Liver (tissue), 8 donors: ENCODE measurements at regions not wholly inside any gene's neighbourhood (a gene's known extent, or its start where the extent isn't known, plus 50 kb on each side); places are given as distances from the start of the nearest gene placed in this dataset.
A peak's percentile ranks its signal among the peaks of the same experiment; 100 is the strongest.

ENCODE experiments used
- DNase-seq: peaks from one replicate; pipeline ENCODE4 v3.0.0-alpha.2; 2017; ENCODE audit warnings: low spot score
- H3K27ac ChIP-seq, 2 donors: one replicate each; pipeline ENCODE4 v1.7.0; 2013; ENCODE audit warnings: inconsistent platforms in 2 of 2, low read length in 2 of 2, control low read depth in 1 of 2, low read depth in 1 of 2, mild to moderate bottlenecking in 1 of 2
- H3K27me3 ChIP-seq, 4 donors: one replicate each; pipeline versions ENCODE4 v1.6.1 to v1.7.0; 2013; ENCODE audit warnings: low read length in 3 of 4, inconsistent platforms in 1 of 4, mild to moderate bottlenecking in 1 of 4, moderate library complexity in 1 of 4; ENCODE audit not compliant: control insufficient read depth in 4 of 4, insufficient read depth in 4 of 4
- H3K36me3 ChIP-seq, 4 donors: one replicate each; pipeline versions ENCODE4 v1.6.1 to v1.7.0; 2013; ENCODE audit warnings: low read length in 3 of 4, mild to moderate bottlenecking in 3 of 4, low read depth in 1 of 4, moderate library complexity in 1 of 4; ENCODE audit not compliant: control insufficient read depth in 4 of 4, insufficient read depth in 3 of 4
- H3K4me1 ChIP-seq, 4 donors: one replicate each; pipeline versions ENCODE4 v1.6.1 to v1.7.0; 2013; ENCODE audit warnings: low read length in 3 of 4, mild to moderate bottlenecking in 3 of 4, moderate library complexity in 1 of 4; ENCODE audit not compliant: control insufficient read depth in 4 of 4, insufficient read depth in 4 of 4
- H3K4me3 ChIP-seq, 3 donors: one replicate each; pipeline versions ENCODE4 v1.6.1 to v1.7.0; 2013; ENCODE audit warnings: low read length in 3 of 3, control low read depth in 1 of 3, low read depth in 1 of 3, mild to moderate bottlenecking in 1 of 3
- H3K9ac ChIP-seq, 2 donors: one replicate each; pipeline ENCODE4 v1.7.0; 2013; ENCODE audit warnings: low read length in 2 of 2, mild to moderate bottlenecking in 2 of 2, moderate library complexity in 2 of 2, control low read depth in 1 of 2, low read depth in 1 of 2
- H3K9me3 ChIP-seq, 4 donors: one replicate each; pipeline versions ENCODE4 v1.6.1 to v1.7.0; 2013; ENCODE audit warnings: low read length in 3 of 4; ENCODE audit not compliant: control insufficient read depth in 4 of 4
- CTCF ChIP-seq: fragments of 150-350 bp; IDR thresholded peaks from 2 replicates; pipeline ENCODE4 v1.5.1; 2017; ENCODE audit warnings: improper control_type of control experiment, low read depth, low read length; ENCODE audit not compliant: missing input control
- EGR1 ChIP-seq, 2 donors: IDR thresholded peaks; 2 replicates each; pipeline ENCODE4 v1.6.1; 2016 to 2018; ENCODE audit warnings: antibody characterized with exemption in 2 of 2, low read depth in 2 of 2
- FOXA1 ChIP-seq: IDR thresholded peaks from 2 replicates; pipeline ENCODE4 v1.6.1; 2016; ENCODE audit warnings: antibody characterized with exemption
- GABPA ChIP-seq, 2 donors: IDR thresholded peaks in 1 of 2; conservative IDR thresholded peaks in 1 of 2; 2 replicates each; pipeline ENCODE4 v1.6.1; 2016; ENCODE audit warnings: antibody characterized with exemption in 2 of 2, mild to moderate bottlenecking in 1 of 2, moderate library complexity in 1 of 2
- HNF4A ChIP-seq, 2 donors: conservative IDR thresholded peaks; 2 replicates each; pipeline ENCODE4 v1.6.1; 2016; ENCODE audit warnings: antibody characterized with exemption in 2 of 2, mild to moderate bottlenecking in 2 of 2
- HNF4G ChIP-seq: IDR thresholded peaks from 2 replicates; pipeline ENCODE4 v1.6.1; 2016; ENCODE audit warnings: antibody characterized with exemption
- JUND ChIP-seq, 2 donors: IDR thresholded peaks; 2 replicates each; pipeline ENCODE4 v1.6.1; 2016; ENCODE audit warnings: antibody characterized with exemption in 2 of 2
- NR2F2 ChIP-seq: IDR thresholded peaks from 2 replicates; pipeline ENCODE4 v1.6.1; 2016; ENCODE audit warnings: antibody characterized with exemption
- RAD21 ChIP-seq, 2 donors: IDR thresholded peaks; 2 replicates each; pipeline ENCODE4 v1.6.1; 2016; ENCODE audit warnings: antibody characterized with exemption in 2 of 2, mild to moderate bottlenecking in 2 of 2
- SP1 ChIP-seq: IDR thresholded peaks from 2 replicates; pipeline ENCODE4 v1.6.1; 2018; ENCODE audit warnings: antibody characterized with exemption, mild to moderate bottlenecking
- TAF1 ChIP-seq: conservative IDR thresholded peaks from 2 replicates; pipeline ENCODE4 v1.6.1; 2016; ENCODE audit warnings: antibody characterized with exemption, mild to moderate bottlenecking
- YY1 ChIP-seq: IDR thresholded peaks from 2 replicates; pipeline ENCODE4 v1.6.1; 2016; ENCODE audit warnings: antibody characterized with exemption, mild to moderate bottlenecking
- WGBS: extraction: QIAGEN DNeasy Blood & Tissue Kit; methylation state at CpG from one replicate; pipeline ENCODE4 v1.1.7; 2013; 5-methylcytosine and 5-hydroxymethylcytosine counted together
- TF ChIP-seq, protein P1 (sequence below): IDR thresholded peaks from 2 replicates; pipeline ENCODE4 v1.6.1; 2016; ENCODE audit warnings: antibody characterized with exemption
- TF ChIP-seq, protein P2 (sequence below): IDR thresholded peaks from 2 replicates; pipeline ENCODE4 v1.6.1; 2016; ENCODE audit warnings: antibody characterized with exemption
- TF ChIP-seq, protein P3 (sequence below): IDR thresholded peaks from 2 replicates; pipeline ENCODE4 v1.6.1; 2016; ENCODE audit warnings: antibody characterized with exemption
- TF ChIP-seq, protein P4 (sequence below): IDR thresholded peaks from 2 replicates; pipeline ENCODE4 v1.6.1; 2016; ENCODE audit warnings: antibody characterized with exemption, mild to moderate bottlenecking
- donor health status: healthy.
- donor health status: healthy.
- donor health status: healthy.
- donor health status: healthy.
- donor health status: healthy.

GRCh38 chr1:67589519-67590233 lies 95.3 kb upstream of the GADD45A start:
- TF ChIP-seq FOXA1 (no peak), RAD21 (IDR thresholded peaks at IDR 0.05) (no peak), HNF4A (conservative IDR thresholded peaks at IDR 0.05) (no peak), NR2F2 (no peak), EGR1 (IDR thresholded peaks at IDR 0.05; ENCODE audit: low read depth in 2 of 2) (no peak), YY1 (no peak), JUND (IDR thresholded peaks at IDR 0.05) (no peak)
- TF ChIP-seq, protein P1, sequence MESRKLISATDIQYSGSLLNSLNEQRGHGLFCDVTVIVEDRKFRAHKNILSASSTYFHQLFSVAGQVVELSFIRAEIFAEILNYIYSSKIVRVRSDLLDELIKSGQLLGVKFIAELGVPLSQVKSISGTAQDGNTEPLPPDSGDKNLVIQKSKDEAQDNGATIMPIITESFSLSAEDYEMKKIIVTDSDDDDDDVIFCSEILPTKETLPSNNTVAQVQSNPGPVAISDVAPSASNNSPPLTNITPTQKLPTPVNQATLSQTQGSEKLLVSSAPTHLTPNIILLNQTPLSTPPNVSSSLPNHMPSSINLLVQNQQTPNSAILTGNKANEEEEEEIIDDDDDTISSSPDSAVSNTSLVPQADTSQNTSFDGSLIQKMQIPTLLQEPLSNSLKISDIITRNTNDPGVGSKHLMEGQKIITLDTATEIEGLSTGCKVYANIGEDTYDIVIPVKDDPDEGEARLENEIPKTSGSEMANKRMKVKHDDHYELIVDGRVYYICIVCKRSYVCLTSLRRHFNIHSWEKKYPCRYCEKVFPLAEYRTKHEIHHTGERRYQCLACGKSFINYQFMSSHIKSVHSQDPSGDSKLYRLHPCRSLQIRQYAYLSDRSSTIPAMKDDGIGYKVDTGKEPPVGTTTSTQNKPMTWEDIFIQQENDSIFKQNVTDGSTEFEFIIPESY, result no peak
- TF ChIP-seq, protein P2, sequence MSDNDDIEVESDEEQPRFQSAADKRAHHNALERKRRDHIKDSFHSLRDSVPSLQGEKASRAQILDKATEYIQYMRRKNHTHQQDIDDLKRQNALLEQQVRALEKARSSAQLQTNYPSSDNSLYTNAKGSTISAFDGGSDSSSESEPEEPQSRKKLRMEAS, result no peak
- Histone ChIP-seq H3K9me3 (no peaks in the 10 kb centered on the region), H3K36me3 (no peaks in the 10 kb centered on the region), H3K4me1 (peaks cover 0 to 2% (median 0%) of the 10 kb centered on the region in 4 donors), H3K27ac (peak overlapping the region in 1 of 2 donors; percentile 25), H3K4me3 (no peak overlapping the region), H3K27me3 (no peaks in the 10 kb centered on the region), H3K9ac (no peak overlapping the region)
- no peak for DNase-seq
- WGBS, result 90% methylated on average over 8 of the region's 8 CpGs

DNA sequence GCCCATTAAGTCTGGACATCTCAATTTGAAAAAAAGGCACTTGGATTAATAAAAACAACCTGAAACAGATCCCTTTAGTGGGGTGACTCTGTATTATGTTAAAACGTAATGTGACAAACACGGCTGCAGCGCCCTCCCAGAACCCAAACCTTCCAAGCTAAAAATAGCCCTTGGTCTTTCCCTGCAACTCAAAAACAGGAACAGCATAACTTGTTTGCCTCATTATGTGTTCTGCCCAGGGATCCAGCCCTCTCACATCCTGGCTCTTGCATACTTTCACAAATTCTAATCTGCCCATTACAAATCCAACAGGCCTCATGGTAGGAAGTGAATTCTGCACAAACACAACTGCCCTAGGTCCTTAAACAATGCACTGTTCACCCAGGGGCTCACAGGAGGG lies 94.7 kb upstream of the GADD45A start:
- H3K36me3 ChIP-seq, result no peaks in the 10 kb centered on the region
- H3K4me3 ChIP-seq, result no peak overlapping the region
- peak overlapping the region in 1 of 2 donors; percentile 25 for H3K27ac ChIP-seq
- H3K27me3 ChIP-seq, result no peaks in the 10 kb centered on the region
- no peak for DNase-seq
- no peaks in the 10 kb centered on the region for H3K9me3 ChIP-seq
- H3K9ac ChIP-seq, result peak overlapping the region in 1 of 2 donors; percentile 6
- 60% methylated on average over 3 of the region's 3 CpGs for WGBS
- H3K4me1 ChIP-seq, result peaks cover 0 to 2% (median 0%) of the 10 kb centered on the region in 4 donors
- TF ChIP-seq SP1 (peak; percentile 27), YY1 (no peak), RAD21 (IDR thresholded peaks at IDR 0.05) (peak in 1 of 2 donors; percentile 35), NR2F2 (peak; percentile 17), GABPA (IDR thresholded peaks at IDR 0.05 in 1 of 2, conservative IDR thresholded peaks at IDR 0.05 in 1 of 2) (no peak), TAF1 (no peak)
- TF ChIP-seq, protein P1, result no peak

DNA sequence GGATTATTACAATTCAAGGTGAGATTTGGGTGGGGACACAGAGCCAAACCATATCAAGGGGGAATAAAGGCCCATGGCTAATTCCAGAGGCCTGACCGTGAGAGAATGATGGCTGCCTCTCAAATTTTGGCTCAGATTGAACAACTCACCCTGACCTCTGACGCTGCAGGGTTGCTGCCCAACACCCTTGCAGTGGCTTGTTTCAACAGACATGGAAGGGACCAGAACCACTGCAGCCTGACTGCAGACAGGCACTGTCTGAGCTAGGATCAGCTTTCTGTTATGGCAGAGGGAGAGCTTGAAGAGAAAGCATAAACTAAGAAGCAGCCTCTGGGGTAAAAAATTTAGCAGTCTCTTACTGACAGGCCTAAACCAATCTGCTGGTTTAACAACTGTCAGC lies 90.2 kb upstream of the GADD45A start:
- no peak for DNase-seq
- no peaks in the 10 kb centered on the region for H3K9me3 ChIP-seq
- no peak overlapping the region for H3K4me3 ChIP-seq
- H3K4me1 ChIP-seq, result no peaks in the 10 kb centered on the region
- H3K36me3 ChIP-seq, result no peaks in the 10 kb centered on the region
- no peak overlapping the region for H3K27ac ChIP-seq
- 66% methylated on average over 2 of the region's 2 CpGs for WGBS
- H3K27me3 ChIP-seq, result no peaks in the 10 kb centered on the region
- H3K9ac ChIP-seq, result no peak overlapping the region
- TF ChIP-seq SP1 (no peak), HNF4A (conservative IDR thresholded peaks at IDR 0.05) (no peak), CTCF (no peak), JUND (IDR thresholded peaks at IDR 0.05) (no peak), YY1 (no peak), EGR1 (IDR thresholded peaks at IDR 0.05; ENCODE audit: low read depth in 2 of 2) (no peak), HNF4G (no peak), GABPA (IDR thresholded peaks at IDR 0.05 in 1 of 2, conservative IDR thresholded peaks at IDR 0.05 in 1 of 2) (no peak)
- TF ChIP-seq, protein P3, sequence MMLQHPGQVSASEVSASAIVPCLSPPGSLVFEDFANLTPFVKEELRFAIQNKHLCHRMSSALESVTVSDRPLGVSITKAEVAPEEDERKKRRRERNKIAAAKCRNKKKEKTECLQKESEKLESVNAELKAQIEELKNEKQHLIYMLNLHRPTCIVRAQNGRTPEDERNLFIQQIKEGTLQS, result no peak
- TF ChIP-seq, protein P2, result no peak
- TF ChIP-seq, protein P4, sequence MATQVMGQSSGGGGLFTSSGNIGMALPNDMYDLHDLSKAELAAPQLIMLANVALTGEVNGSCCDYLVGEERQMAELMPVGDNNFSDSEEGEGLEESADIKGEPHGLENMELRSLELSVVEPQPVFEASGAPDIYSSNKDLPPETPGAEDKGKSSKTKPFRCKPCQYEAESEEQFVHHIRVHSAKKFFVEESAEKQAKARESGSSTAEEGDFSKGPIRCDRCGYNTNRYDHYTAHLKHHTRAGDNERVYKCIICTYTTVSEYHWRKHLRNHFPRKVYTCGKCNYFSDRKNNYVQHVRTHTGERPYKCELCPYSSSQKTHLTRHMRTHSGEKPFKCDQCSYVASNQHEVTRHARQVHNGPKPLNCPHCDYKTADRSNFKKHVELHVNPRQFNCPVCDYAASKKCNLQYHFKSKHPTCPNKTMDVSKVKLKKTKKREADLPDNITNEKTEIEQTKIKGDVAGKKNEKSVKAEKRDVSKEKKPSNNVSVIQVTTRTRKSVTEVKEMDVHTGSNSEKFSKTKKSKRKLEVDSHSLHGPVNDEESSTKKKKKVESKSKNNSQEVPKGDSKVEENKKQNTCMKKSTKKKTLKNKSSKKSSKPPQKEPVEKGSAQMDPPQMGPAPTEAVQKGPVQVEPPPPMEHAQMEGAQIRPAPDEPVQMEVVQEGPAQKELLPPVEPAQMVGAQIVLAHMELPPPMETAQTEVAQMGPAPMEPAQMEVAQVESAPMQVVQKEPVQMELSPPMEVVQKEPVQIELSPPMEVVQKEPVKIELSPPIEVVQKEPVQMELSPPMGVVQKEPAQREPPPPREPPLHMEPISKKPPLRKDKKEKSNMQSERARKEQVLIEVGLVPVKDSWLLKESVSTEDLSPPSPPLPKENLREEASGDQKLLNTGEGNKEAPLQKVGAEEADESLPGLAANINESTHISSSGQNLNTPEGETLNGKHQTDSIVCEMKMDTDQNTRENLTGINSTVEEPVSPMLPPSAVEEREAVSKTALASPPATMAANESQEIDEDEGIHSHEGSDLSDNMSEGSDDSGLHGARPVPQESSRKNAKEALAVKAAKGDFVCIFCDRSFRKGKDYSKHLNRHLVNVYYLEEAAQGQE, result no peak
